ENCODE measurements at regions not wholly inside any gene's neighbourhood (a gene's known extent, or its start where the extent isn't known, plus 50 kb on each side); places are given as distances from the start of the nearest gene placed in this dataset.

GRCh38 chr5:110945874-110946436, 125.6 kb upstream of the TSLP start:
- H3K27ac ChIP-seq (ENCODE audit: low read depth, low read length) = no peak overlapping the region
- H3K79me2 ChIP-seq (ENCODE audit: insufficient read depth, low read length) = no peaks in the 10 kb centered on the region
- no peak overlapping the region for H3K4me3 ChIP-seq (ENCODE audit: insufficient read depth, low read length)
- no peaks in the 10 kb centered on the region for H3K9me3 ChIP-seq (ENCODE audit: low read depth, low read length)
- no peaks in the 10 kb centered on the region for H4K20me1 ChIP-seq (ENCODE audit: insufficient read depth, low read length)
- H2AFZ ChIP-seq (ENCODE audit: low read length) = no peak overlapping the region
- no peak overlapping the region for H3K4me2 ChIP-seq (ENCODE audit: insufficient read depth, low read length)
- H3K27me3 ChIP-seq (ENCODE audit: insufficient read depth, low read length) = no peaks in the 10 kb centered on the region
- no peaks in the 10 kb centered on the region for H3K36me3 ChIP-seq (ENCODE audit: insufficient read depth, low read length)
- DNase-seq (ENCODE audit: insufficient read length, low spot score, missing footprints) = no peak
- no peak for TF ChIP-seq CTCF (IDR thresholded peaks at IDR 0.05; ENCODE audit: extremely low read depth, low read depth, low read length)
- no peaks in the 10 kb centered on the region for H3K4me1 ChIP-seq (ENCODE audit: insufficient read depth, low read length)

- H3K27me3 ChIP-seq (ENCODE audit: insufficient read depth, low read length) = no peaks in the 10 kb centered on the region
- no peaks in the 10 kb centered on the region for H3K36me3 ChIP-seq (ENCODE audit: insufficient read depth, low read length)
- H3K79me2 ChIP-seq (ENCODE audit: insufficient read depth, low read length) = no peaks in the 10 kb centered on the region
- H2AFZ ChIP-seq (ENCODE audit: low read length) = no peak overlapping the region
- H3K9me3 ChIP-seq (ENCODE audit: low read depth, low read length) = no peaks in the 10 kb centered on the region
- no peak for TF ChIP-seq CTCF (IDR thresholded peaks at IDR 0.05; ENCODE audit: extremely low read depth, low read depth, low read length)
- no peaks in the 10 kb centered on the region for H3K4me1 ChIP-seq (ENCODE audit: insufficient read depth, low read length)
- H4K20me1 ChIP-seq (ENCODE audit: insufficient read depth, low read length) = no peaks in the 10 kb centered on the region
- H3K4me3 ChIP-seq (ENCODE audit: insufficient read depth, low read length) = no peak overlapping the region
- no peak overlapping the region for H3K27ac ChIP-seq (ENCODE audit: low read depth, low read length)
- H3K4me2 ChIP-seq (ENCODE audit: insufficient read depth, low read length) = no peak overlapping the region
- no peak for DNase-seq (ENCODE audit: insufficient read length, low spot score, missing footprints)
Observed at GRCh38 chr5:110951373-110951791, 120.1 kb upstream of the TSLP start.

- Histone ChIP-seq H3K27me3 (ENCODE audit: insufficient read depth, low read length) (no peaks in the 10 kb centered on the region), H3K4me1 (ENCODE audit: insufficient read depth, low read length) (no peaks in the 10 kb centered on the region), H4K20me1 (ENCODE audit: insufficient read depth, low read length) (no peaks in the 10 kb centered on the region), H3K4me2 (ENCODE audit: insufficient read depth, low read length) (no peak overlapping the region), H3K9me3 (ENCODE audit: low read depth, low read length) (no peaks in the 10 kb centered on the region), H2AFZ (ENCODE audit: low read length) (no peak overlapping the region), H3K27ac (ENCODE audit: low read depth, low read length) (no peak overlapping the region), H3K36me3 (ENCODE audit: insufficient read depth, low read length) (no peaks in the 10 kb centered on the region), H3K79me2 (ENCODE audit: insufficient read depth, low read length) (no peaks in the 10 kb centered on the region), H3K4me3 (ENCODE audit: insufficient read depth, low read length) (no peak overlapping the region)
- DNase-seq (ENCODE audit: insufficient read length, low spot score, missing footprints) = no peak
- TF ChIP-seq CTCF (IDR thresholded peaks at IDR 0.05; ENCODE audit: extremely low read depth, low read depth, low read length) = no peak
Observed at GRCh38 chr5:110956280-110956912, 115.1 kb upstream of the TSLP start.

- Histone ChIP-seq H3K4me3 (ENCODE audit: insufficient read depth, low read length) (no peak overlapping the region), H3K79me2 (ENCODE audit: insufficient read depth, low read length) (no peaks in the 10 kb centered on the region), H3K4me1 (ENCODE audit: insufficient read depth, low read length) (no peaks in the 10 kb centered on the region), H3K9me3 (ENCODE audit: low read depth, low read length) (no peaks in the 10 kb centered on the region), H3K27me3 (ENCODE audit: insufficient read depth, low read length) (no peaks in the 10 kb centered on the region), H3K4me2 (ENCODE audit: insufficient read depth, low read length) (no peak overlapping the region), H4K20me1 (ENCODE audit: insufficient read depth, low read length) (no peaks in the 10 kb centered on the region), H2AFZ (ENCODE audit: low read length) (no peak overlapping the region), H3K36me3 (ENCODE audit: insufficient read depth, low read length) (no peaks in the 10 kb centered on the region), H3K27ac (ENCODE audit: low read depth, low read length) (no peak overlapping the region)
- DNase-seq (ENCODE audit: insufficient read length, low spot score, missing footprints) = no peak
- no peak for TF ChIP-seq CTCF (IDR thresholded peaks at IDR 0.05; ENCODE audit: extremely low read depth, low read depth, low read length)
Observed at GRCh38 chr5:110956913-110957813, 114.3 kb upstream of the TSLP start.

All from osteoblast (primary cell).